ENCODE measurements at regions not wholly inside any gene's neighbourhood (a gene's known extent, or its start where the extent isn't known, plus 50 kb on each side); places are given as distances from the start of the nearest gene placed in this dataset.

DNA sequence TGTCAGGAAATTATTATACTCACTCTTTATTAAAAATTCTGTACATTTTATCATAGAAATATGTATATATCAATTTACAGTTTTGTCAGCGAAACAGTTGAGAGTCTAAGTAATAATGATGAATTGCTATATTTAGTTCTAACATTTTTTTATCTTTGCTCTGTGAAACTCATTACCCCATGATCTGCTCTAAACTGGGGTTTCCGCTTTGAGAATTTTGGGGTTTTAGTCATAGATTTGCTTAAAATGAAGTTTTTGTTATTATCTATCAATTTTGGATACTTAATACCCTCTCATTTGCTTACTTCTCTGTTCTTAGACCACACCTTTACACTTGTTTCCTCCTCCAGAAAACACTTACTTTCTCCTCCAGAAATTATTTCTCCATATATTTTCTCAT, 333.8 kb upstream of the MPDZ start:
- dilution Hi-C loops (cut with MboI; ENCODE audit: extremely low pct_ligation_motif_present, low sequenced_read_pairs): no loop called here
- H3K27ac ChIP-seq (ENCODE audit: insufficient read depth, low read depth, low read length): no peak overlapping the region
- BruUV-seq (replicated peaks): no TSS peak
- no peak for TF ChIP-seq MAX (IDR thresholded peaks at IDR 0.05; ENCODE audit: insufficient read depth, insufficient read length)
- no peak for TF ChIP-seq CTCF (IDR thresholded peaks at IDR 0.05; ENCODE audit: extremely low read depth in 1 of 2, insufficient read depth in 1 of 2, low read depth in 1 of 2, low read length in 2 of 2)
- TF ChIP-seq GATA2 (IDR thresholded peaks at IDR 0.05; ENCODE audit: insufficient read depth, insufficient read length, low read depth, low read length): no peak
- no peak for TF ChIP-seq JUN (IDR thresholded peaks at IDR 0.05; ENCODE audit: borderline replicate concordance, insufficient read depth, insufficient read length, low read depth)
- TF ChIP-seq MYC (IDR thresholded peaks at IDR 0.05; ENCODE audit: low read depth, low read length): no peak
- TF ChIP-seq EZH2 (IDR thresholded peaks at IDR 0.05; ENCODE audit: borderline replicate concordance, low read depth, low read length, severe bottlenecking): no peak
- no peak for TF ChIP-seq POLR2A (IDR thresholded peaks at IDR 0.05; ENCODE audit: low read depth, low read length)
- TF ChIP-seq POLR2AphosphoS5 (IDR thresholded peaks at IDR 0.05; ENCODE audit: insufficient read depth, low read depth, low read length): no peak
- no peak for TF ChIP-seq FOS (IDR thresholded peaks at IDR 0.05; ENCODE audit: borderline replicate concordance, insufficient read depth, low read length)
- DNase-seq (ENCODE audit: low read depth, low spot score) (no peak), FAIRE-seq (no peak)
- no peaks in the 10 kb centered on the region for H4K20me1 ChIP-seq (replicated peaks; ENCODE audit: control insufficient read depth, extremely low read depth, insufficient read depth, low read length)
- no peak overlapping the region for H3K9ac ChIP-seq (replicated peaks; ENCODE audit: extremely low read depth, insufficient read depth, low read length)
- H3K79me2 ChIP-seq (ENCODE audit: control insufficient read depth, insufficient read depth, low read length): no peaks in the 10 kb centered on the region
- no peaks in the 10 kb centered on the region for H3K4me1 ChIP-seq (ENCODE audit: control insufficient read depth, extremely low read depth, insufficient read depth, low read length)
- no peak overlapping the region for H2AFZ ChIP-seq (ENCODE audit: low read depth, low read length)
- H3K27me3 ChIP-seq (ENCODE audit: control insufficient read depth in 2 of 2, insufficient read depth in 2 of 2, low read length in 2 of 2): no peaks in the 10 kb centered on the region
- H3K4me3 ChIP-seq (replicated peaks in 1 of 3; ENCODE audit: insufficient read depth in 1 of 3, low read depth in 1 of 3, low read length in 3 of 3): no peak overlapping the region
- H3K9me3 ChIP-seq (replicated peaks; ENCODE audit: control insufficient read depth, insufficient read depth, low read length): no peaks in the 10 kb centered on the region
- no peaks in the 10 kb centered on the region for H3K36me3 ChIP-seq (ENCODE audit: control insufficient read depth in 2 of 2, extremely low read depth in 1 of 2, insufficient read depth in 2 of 2, low read length in 2 of 2)
- POLR2A ChIA-PET: no interaction called here
- CTCF ChIA-PET: no interaction called here
- intact Hi-C loops (cut with micrococcal nuclease): no loop called here
- H3K4me2 ChIP-seq (ENCODE audit: insufficient read depth, low read length): no peak overlapping the region
- H3K9me1 ChIP-seq (replicated peaks; ENCODE audit: control insufficient read depth, extremely low read depth, insufficient read depth, low read length): no peaks in the 10 kb centered on the region

Measured in endothelial cell of umbilical vein (primary cell).